HG02970 (cell line): ENCODE measurements at regions not wholly inside any gene's neighbourhood (a gene's known extent, or its start where the extent isn't known, plus 50 kb on each side); places are given as distances from the start of the nearest gene placed in this dataset.

Experiments used
- ATAC-seq: cut with Tn5 transposase; IDR thresholded peaks from one replicate; pipeline ENCODE4 v1.9.1; 2021; ENCODE audit warnings: mild to moderate bottlenecking, moderate library complexity, moderate number of reproducible peaks; ENCODE audit not compliant: unreplicated experiment, low FRiP score

DNA sequence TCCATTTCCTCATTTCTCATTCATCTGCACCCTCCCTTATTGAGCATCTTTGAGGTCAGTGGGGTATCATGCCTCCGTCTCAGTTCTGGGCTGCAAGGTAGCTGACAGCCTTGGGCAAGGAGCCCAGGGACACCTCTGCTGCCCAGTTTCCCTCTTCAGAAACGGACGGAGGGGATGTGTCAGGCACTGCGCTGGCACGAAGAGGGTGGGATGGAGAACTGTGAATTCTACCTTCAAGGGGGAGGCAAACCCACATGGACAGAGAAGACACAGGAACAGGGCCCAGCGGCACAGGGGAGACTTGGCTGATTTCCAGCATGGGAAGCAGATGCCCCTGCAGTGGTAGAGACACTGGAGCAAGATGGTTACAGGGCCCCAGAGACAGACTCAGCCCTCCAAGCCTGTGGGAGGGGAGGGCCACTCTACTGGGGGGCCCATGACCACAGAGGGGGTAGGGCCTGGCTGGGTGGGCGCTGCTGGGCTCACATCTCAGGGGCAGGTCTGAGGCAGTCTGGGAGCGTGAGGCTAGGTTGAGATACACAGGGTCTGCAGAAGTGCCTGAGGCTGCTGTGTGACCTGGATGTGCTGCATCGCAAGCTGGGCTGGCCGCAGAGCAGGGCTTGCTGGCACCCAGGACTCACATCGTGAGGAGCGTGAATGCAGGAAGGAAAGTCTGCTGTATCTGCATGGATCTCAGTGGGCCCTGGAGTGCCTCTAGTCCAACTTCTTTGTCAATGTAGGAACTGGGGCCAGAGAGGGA, 92.3 kb downstream of the HS1BP3 start:
- no peak for ATAC-seq

- no peak for ATAC-seq
These were observed 91.6 kb downstream of the HS1BP3 start for GRCh38 chr2:20559277-20559676.

GRCh38 chr2:20560011-20560410, 90.9 kb downstream of the HS1BP3 start:
- no peak for ATAC-seq

- ATAC-seq, result no peak
These were observed 89.8 kb downstream of the HS1BP3 start for GRCh38 chr2:20560891-20561636.

GRCh38 chr2:20561637-20562454, 89.1 kb downstream of the HS1BP3 start:
- ATAC-seq, result no peak

DNA sequence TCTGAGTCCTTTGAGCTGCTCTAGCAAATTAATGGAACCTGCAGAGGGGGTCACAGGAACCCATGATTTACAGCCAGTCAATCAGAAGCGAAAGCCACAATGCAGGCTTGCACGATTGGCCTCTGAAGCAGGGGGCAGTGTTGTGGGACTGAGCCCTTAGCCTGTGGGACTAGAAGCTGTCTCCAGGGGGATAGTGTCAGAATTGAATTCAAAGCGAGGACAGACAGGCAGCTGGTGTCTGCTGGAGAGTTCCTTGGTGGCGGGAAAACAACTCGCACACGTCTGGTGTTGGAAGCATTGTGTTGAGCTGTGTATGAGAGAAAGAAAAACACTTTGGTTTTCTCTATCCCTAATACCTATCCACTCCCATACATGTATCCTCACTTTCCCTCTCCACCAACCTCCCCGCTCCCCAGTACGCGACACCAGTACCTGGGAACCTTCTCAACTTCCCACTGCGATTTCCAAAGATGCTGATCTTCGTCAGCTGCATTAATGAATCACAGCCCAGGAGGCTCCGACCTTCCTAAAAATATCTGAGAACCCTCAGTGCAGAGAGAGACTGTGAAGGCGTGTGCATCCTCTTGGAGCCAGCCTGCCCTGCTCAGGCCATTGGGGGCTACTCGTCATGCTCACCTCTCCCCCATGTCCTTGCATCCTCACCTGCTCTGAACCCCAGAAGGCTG, 88.2 kb downstream of the HS1BP3 start:
- no peak for ATAC-seq

DNA sequence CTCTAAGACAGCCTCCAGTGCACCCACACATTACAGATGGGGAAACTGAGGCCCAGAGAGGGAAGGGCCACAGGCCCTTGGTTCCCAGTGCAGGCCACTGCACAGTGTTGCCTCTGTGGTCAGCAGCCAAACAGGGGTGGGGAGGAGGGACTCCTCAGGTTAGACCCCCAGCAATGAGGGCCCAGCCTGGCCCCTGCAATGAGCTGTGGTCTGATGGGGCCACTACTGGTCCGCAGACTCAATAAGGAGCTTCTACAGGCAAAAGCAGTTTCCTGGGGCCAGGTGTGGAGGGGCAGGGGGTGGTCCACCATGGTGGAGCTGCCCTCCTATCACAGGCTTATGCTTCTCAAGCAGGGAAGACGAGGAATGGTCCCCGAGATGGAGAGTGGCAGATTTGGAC, 87.6 kb downstream of the HS1BP3 start:
- ATAC-seq, result no peak

DNA sequence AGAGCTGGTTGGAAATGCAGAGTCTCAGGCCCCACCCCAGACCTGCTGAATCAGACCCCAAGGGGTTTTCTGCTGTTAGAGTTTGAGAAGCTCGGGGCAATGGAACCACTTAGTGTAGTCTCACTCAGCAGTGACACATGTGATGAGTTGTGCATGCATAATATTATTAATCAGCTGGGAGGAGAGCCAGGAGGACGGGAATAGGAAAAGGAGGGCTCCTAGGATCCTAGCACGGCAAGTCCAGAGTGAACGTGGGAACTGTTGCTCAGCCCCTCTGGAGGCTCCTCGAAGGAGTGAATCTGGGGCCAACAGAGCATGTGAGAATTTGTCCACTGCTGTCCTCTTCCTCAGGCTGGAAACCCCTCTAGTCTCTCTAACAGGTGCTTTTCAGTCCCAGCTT, 87.1 kb downstream of the HS1BP3 start:
- ATAC-seq, result no peak

DNA sequence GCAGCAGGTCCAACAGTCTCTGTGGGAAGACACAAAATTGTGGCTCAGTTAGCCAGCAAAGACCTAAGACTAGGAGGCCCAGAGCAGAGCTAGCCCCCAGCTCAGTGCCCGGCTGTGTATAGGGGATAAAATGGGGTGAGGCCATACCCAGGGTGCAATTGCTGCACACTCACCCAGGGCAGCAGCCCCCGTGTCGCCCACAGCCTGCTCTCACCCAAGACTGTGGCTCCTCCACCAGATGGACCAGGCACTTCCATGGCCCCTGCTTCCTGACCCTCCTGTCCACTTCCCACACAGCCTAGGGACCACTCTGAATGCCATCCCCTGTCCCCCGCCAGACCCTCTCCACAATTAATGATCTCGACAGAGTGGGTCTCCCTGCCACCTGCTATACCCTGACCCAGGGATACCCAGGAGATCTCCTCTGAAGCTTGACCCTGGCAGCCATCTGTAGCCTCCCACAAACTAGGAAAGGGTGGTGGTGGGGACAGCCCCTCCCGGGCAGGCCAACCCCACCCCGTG, 85.7 kb downstream of the HS1BP3 start:
- no peak for ATAC-seq

DNA sequence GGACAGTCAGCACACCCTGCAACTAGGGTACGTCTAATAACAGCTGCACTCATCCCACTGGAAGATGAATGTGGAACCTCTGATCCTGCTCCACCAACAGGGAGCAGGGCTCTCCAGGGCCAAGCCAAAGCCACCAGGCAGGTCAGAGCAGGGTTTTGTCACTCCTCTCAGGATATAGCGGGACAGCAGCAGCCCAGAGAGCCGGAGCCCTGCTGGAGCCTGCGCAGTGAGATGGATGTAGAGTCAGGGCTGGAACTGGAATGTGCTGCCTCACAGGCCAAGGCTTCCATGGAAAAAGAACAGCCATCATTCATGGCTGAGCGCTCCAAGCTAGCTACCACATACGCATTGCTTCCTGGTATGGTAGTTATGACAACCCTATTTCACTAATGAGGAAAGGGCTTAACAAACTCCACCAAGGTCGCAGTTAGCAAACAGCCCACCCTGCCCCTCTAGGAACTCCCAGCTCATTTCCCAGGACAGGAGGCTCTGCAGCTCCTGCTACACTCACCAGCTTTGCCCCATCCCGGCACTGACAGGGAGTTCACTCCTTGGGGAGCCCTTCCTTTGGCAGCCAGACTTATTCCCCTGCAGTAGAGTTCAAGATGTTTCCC, 85.2 kb downstream of the HS1BP3 start:
- no peak for ATAC-seq

DNA sequence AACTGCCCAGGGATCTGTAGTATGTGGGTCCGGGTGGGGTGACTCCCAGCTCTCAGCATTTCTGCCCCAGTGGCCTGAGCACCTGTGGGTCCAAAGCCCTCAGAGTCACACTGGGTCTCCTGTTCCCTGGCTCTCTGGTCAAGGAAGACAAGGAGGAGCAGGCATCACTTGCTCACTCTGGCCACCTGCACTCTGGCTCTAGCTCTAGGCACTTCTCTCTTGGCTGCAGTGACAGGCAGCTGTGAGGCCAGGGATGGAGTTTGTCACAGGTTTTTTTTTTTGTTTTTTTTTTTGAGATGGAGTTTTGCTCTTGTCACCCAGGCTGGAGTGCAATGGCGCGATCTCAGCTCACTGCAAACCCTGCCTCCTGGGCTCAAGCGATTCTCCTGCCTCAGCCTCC, 84.6 kb downstream of the HS1BP3 start:
- ATAC-seq, result no peak

- no peak for ATAC-seq
These were observed 83.6 kb downstream of the HS1BP3 start for GRCh38 chr2:20567159-20567925.
